T-cell (primary cell): ENCODE measurements at regions not wholly inside any gene's neighbourhood (a gene's known extent, or its start where the extent isn't known, plus 50 kb on each side); places are given as distances from the start of the nearest gene placed in this dataset.

Experiments
- ATAC-seq, 4 experiments: fragments of 200-7000 bp in 3 of 4; fragments of 150-1000 bp in 1 of 4; cut with Tn5 transposase; replicated peaks in 1 of 4; 1 replicate in 3 of 4; 2 replicates in 1 of 4; pipeline ENCODE4 v1.10.0; 2021; ENCODE audit warnings: moderate library complexity in 3 of 4, mild to moderate bottlenecking in 2 of 4, moderate number of reproducible peaks in 1 of 4
- CTCF ChIA-PET, 2 donors: fragments of 300-600 bp; sonication (Branson Sonifier 250); formaldehyde crosslinking; loops; one replicate each; lab custom pipeline; 2022; ENCODE audit warnings: antibody characterized with exemption in 2 of 2; lab: Charles Lee
- POLR2A ChIA-PET, 2 donors: fragments of 300-600 bp; sonication (Branson Sonifier 250); formaldehyde crosslinking; loops; one replicate each; lab custom pipeline; 2022; ENCODE audit warnings: antibody characterized with exemption in 2 of 2; lab: Charles Lee
- DNase-seq, 35 experiments: peaks; one replicate each; pipeline versions ENCODE4 v3.0.0 to v3.0.0-alpha.2; 2013 to 2023
- H3K27ac ChIP-seq: one replicate; pipeline ENCODE4 v1.5.1; 2013; ENCODE audit warnings: low read length
- H3K27me3 ChIP-seq, 2 experiments: replicated peaks in 1 of 2; 1 replicate in 1 of 2; 2 replicates in 1 of 2; pipeline versions ENCODE4 v1.6.1 to v1.7.0; 2013; ENCODE audit warnings: low read length in 1 of 2, mixed read lengths in 1 of 2; ENCODE audit not compliant: control insufficient read depth in 2 of 2, insufficient read depth in 2 of 2; ENCODE audit errors: extremely low read depth in 1 of 2
- H3K36me3 ChIP-seq, 2 donors: 1 replicate in 1 of 2; 2 replicates in 1 of 2; pipeline versions ENCODE4 v1.6.1 to v1.7.0; 2013; ENCODE audit warnings: low read length in 1 of 2; ENCODE audit not compliant: control insufficient read depth in 2 of 2, insufficient read depth in 1 of 2; ENCODE audit errors: extremely low read depth in 1 of 2
- H3K4me1 ChIP-seq, 2 experiments: 1 replicate in 1 of 2; 2 replicates in 1 of 2; pipeline versions ENCODE4 v1.6.1 to v1.7.0; 2013; ENCODE audit warnings: low read length in 2 of 2, mixed read lengths in 1 of 2; ENCODE audit not compliant: insufficient read depth in 2 of 2, control insufficient read depth in 1 of 2; ENCODE audit errors: extremely low read depth in 1 of 2
- H3K4me3 ChIP-seq, 2 donors: 1 replicate in 1 of 2; 2 replicates in 1 of 2; pipeline versions ENCODE4 v1.5.1 to v1.7.0; 2013; ENCODE audit warnings: mild to moderate bottlenecking in 2 of 2, low read length in 1 of 2, moderate library complexity in 1 of 2; ENCODE audit not compliant: control insufficient read depth in 1 of 2; ENCODE audit errors: extremely low read depth in 1 of 2
- H3K9me3 ChIP-seq: 2 replicates; pipeline ENCODE4 v1.7.0; 2013
- H3K27ac Mint-ChIP-seq, 2 donors: one replicate each; pipeline ENCODE4 v1.8.0; 2020 to 2021; ENCODE audit warnings: mild to moderate bottlenecking in 2 of 2, mixed read lengths in 2 of 2
- H3K27me3 Mint-ChIP-seq, 2 donors: one replicate each; pipeline ENCODE4 v1.8.0; 2021 to 2022; ENCODE audit warnings: mixed read lengths in 2 of 2
- H3K36me3 Mint-ChIP-seq: one replicate; pipeline ENCODE4 v1.8.0; 2021; ENCODE audit warnings: mixed read lengths
- H3K4me1 Mint-ChIP-seq, 3 donors: one replicate each; pipeline ENCODE4 v1.8.0; 2020 to 2022; ENCODE audit warnings: mixed read lengths in 3 of 3, mild to moderate bottlenecking in 1 of 3
- H3K4me3 Mint-ChIP-seq, 3 donors: one replicate each; pipeline ENCODE4 v1.8.0; 2020 to 2022; ENCODE audit warnings: mild to moderate bottlenecking in 3 of 3, mixed read lengths in 3 of 3, moderate library complexity in 3 of 3
- H3K9me3 Mint-ChIP-seq, 3 donors: one replicate each; pipeline ENCODE4 v1.8.0; 2020 to 2022; ENCODE audit warnings: mixed read lengths in 3 of 3
- WGBS: methylation state at CpG from one replicate; pipeline ENCODE4 v1.1.5; 2013; ENCODE audit warnings: missing lambda C conversion rate; ENCODE audit not compliant: insufficient coverage; 5-methylcytosine and 5-hydroxymethylcytosine counted together

DNA sequence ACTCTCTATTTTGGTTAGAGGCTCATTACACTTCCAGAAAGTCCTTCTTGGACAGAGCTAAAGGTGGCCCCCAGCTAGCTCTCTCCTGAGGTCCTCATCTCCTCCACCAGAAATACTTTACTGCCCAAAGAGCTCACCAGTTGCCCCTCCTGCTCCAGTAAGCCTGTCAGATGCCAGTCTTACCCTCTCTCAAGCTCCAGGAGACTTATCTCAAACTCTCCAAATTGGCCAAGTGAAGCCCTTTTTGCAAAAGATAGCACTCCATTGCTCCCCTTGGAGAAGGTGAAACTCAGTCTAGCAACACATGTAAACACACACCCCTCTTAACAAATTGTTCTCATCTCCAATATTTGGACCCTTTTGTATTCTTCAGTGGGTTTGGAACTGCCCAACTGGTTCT is 128.5 kb downstream of the ZNF330 start:
- no peaks in the 10 kb centered on the region for H3K9me3 Mint-ChIP-seq
- no peaks in the 10 kb centered on the region for H3K36me3 ChIP-seq
- H3K4me3 ChIP-seq = no peak overlapping the region
- no peaks in the 10 kb centered on the region for H3K4me1 ChIP-seq
- no peaks in the 10 kb centered on the region for H3K27me3 ChIP-seq
- no peak for DNase-seq
- ChIA-PET CTCF (no interaction called here), POLR2A (no interaction called here)
- no peaks in the 10 kb centered on the region for H3K36me3 Mint-ChIP-seq
- peaks cover 0 to 3% of the 10 kb centered on the region in 2 donors for H3K27me3 Mint-ChIP-seq
- H3K4me3 Mint-ChIP-seq = no peak overlapping the region
- H3K27ac Mint-ChIP-seq = no peak overlapping the region
- no peak for ATAC-seq
- no peak overlapping the region for H3K27ac ChIP-seq
- peaks cover 0 to 7% (median 0%) of the 10 kb centered on the region in 3 donors for H3K4me1 Mint-ChIP-seq
- H3K9me3 ChIP-seq = no peaks in the 10 kb centered on the region

DNA sequence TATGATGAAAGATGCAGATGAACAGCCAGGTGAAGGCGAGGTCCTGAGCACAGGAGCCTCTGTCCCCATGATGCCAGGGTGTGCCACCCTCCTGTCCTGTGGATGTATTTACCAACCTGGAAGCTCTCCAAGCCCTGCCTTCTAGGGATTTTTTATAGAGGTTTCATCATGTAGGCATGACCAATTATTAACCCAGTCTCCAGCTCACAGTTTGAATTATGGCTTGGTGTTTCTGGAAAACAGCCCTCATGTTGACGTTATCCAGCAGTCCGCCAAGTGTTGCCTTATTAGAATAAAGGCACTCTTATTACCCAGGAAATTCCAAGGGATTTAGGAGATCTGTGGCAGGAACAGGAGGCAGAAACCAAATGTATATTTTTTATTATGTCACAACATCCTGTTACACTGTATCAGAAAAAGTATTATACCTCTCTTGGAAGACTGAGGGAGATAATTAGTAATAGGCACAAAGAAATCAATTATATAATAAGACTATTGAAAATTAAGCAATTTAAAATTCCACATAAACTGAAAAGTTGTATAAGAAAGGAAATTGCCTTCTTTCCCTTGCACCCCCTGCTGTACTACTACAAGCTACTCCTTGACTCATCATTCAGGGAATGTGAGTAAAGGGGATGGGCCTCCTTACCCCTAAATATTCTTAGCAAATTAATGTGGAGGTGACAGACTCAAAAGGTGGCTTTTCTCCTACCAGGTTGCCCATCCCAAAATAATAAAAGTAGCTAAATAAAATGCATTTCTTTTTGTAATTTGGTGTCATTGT is 129.6 kb downstream of the ZNF330 start:
- H3K36me3 ChIP-seq = no peaks in the 10 kb centered on the region
- DNase-seq (no peak), ATAC-seq (no peak)
- CTCF ChIA-PET = no interaction called here
- no peak overlapping the region for H3K27ac Mint-ChIP-seq
- no peaks in the 10 kb centered on the region for H3K9me3 ChIP-seq
- no peaks in the 10 kb centered on the region for H3K27me3 ChIP-seq
- H3K4me3 ChIP-seq = no peak overlapping the region
- H3K36me3 Mint-ChIP-seq = no peaks in the 10 kb centered on the region
- H3K9me3 Mint-ChIP-seq = no peaks in the 10 kb centered on the region
- POLR2A ChIA-PET = no interaction called here
- peaks cover 0 to 3% of the 10 kb centered on the region in 2 donors for H3K27me3 Mint-ChIP-seq
- H3K4me3 Mint-ChIP-seq = no peak overlapping the region
- no peaks in the 10 kb centered on the region for H3K4me1 ChIP-seq
- peaks cover 0 to 7% (median 0%) of the 10 kb centered on the region in 3 donors for H3K4me1 Mint-ChIP-seq
- WGBS = no CpG with 5 or more reads among the region's 3 CpGs
- no peak overlapping the region for H3K27ac ChIP-seq

DNA sequence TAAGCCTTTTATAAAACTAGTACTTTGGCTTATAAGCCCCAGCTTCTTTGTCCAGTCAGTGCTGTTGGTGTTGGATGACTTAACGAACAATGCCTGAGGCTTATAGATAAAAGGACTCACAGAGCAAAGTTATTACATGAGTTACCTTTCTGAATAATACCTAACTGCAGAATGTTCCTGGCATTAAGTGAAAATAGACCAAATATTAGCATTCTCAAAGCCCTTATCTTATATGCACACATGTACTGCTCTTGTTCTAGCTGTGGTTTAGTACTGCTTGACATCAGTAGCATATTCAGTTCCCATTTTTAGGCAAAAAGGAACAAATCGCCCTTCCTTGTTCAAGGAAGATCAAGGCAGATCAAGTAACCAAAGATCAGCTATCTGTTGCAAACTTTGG is 131.6 kb downstream of the ZNF330 start:
- POLR2A ChIA-PET = interaction anchor here in 1 of 2 donors (0.6 kb wide), 1 partner anchor 34 kb away, joined by 3 read pairs; no protein-coding TSS in a partner anchor
- no peak for ATAC-seq
- no peak overlapping the region for H3K4me3 Mint-ChIP-seq
- Histone ChIP-seq H3K27me3 (no peaks in the 10 kb centered on the region), H3K4me3 (no peak overlapping the region), H3K9me3 (no peaks in the 10 kb centered on the region), H3K36me3 (no peaks in the 10 kb centered on the region), H3K4me1 (no peaks in the 10 kb centered on the region), H3K27ac (no peak overlapping the region)
- DNase-seq = no peak
- H3K27ac Mint-ChIP-seq = no peak overlapping the region
- no peaks in the 10 kb centered on the region for H3K9me3 Mint-ChIP-seq
- CTCF ChIA-PET = no interaction called here
- H3K27me3 Mint-ChIP-seq = peaks cover 0 to 3% of the 10 kb centered on the region in 2 donors
- no peaks in the 10 kb centered on the region for H3K36me3 Mint-ChIP-seq
- peaks cover 0 to 7% (median 0%) of the 10 kb centered on the region in 3 donors for H3K4me1 Mint-ChIP-seq
- WGBS = 40% methylated on average over 1 of the region's 2 CpGs

DNA sequence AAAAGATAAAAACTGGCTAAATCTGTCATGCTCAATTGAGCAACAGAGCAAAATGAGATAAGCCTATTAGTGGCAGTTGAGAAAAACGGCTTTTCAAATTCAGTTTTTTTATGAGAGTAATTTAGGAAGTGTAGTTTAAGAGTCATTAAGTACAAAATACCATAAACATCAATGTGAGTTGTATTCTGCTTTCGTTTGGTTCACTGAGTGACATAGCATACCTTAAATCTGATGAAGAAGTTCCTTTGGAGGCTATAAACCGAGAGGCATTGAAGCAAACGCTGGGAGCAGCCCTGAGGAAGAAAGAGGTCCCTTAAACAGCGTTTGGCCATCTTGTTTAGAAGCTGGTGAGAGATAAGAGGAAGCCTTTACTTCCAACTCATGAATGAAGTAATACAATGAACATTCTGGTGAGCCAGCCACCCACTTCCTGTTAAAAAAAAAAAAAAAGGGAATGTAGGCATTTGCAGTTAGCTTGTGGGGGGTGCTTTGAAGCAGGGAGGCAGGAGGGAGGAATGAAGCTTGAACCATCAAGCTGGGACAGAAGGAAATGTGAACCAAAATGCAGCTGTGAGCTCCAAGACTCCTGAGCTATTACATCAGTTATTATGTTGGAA is 132.3 kb downstream of the ZNF330 start:
- peaks cover 0 to 3% of the 10 kb centered on the region in 2 donors for H3K27me3 Mint-ChIP-seq
- WGBS = 17% methylated on average over 2 of the region's 5 CpGs

DNA sequence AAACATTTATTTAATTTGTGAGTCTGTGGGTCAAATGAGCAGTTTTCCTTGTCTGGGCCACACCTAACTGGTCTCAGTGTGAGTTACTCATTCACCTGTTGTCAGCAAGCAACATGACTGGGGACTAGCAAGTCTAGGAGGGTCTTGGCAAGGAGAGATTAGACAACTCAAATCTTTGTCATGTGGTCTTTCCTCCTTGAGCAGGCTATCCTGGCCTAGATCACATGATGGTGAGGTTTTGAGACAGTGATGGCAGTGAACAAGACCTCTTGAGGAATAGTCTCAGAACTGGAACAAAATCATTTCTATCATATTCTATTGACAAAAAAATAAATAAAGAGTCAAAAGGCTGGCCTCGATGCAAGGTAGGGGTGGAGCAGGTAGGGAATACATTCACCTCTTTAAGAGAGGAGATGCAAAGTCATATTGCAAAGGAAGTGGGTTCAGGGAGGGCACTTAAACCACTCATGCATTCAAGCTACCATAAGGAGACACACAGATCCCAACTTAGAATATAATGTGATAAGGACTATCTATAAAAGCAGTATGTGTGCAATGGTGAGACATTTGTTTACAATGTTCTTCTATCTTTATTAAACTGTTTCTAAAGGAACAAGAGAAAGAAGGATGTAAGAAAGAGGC is 135.7 kb downstream of the ZNF330 start:
- H3K9me3 ChIP-seq = no peaks in the 10 kb centered on the region
- H3K27ac Mint-ChIP-seq = no peak overlapping the region
- POLR2A ChIA-PET = no interaction called here
- no peaks in the 10 kb centered on the region for H3K36me3 Mint-ChIP-seq
- peaks cover 0 to 4% (median 3%) of the 10 kb centered on the region in 3 donors for H3K9me3 Mint-ChIP-seq
- peaks cover 0 to 7% (median 0%) of the 10 kb centered on the region in 3 donors for H3K4me1 Mint-ChIP-seq
- CTCF ChIA-PET = no interaction called here
- no peak overlapping the region for H3K4me3 ChIP-seq
- no peak for DNase-seq
- H3K27ac ChIP-seq = no peak overlapping the region
- no peak for ATAC-seq
- H3K4me3 Mint-ChIP-seq = no peak overlapping the region
- no peaks in the 10 kb centered on the region for H3K36me3 ChIP-seq
- H3K27me3 ChIP-seq = no peaks in the 10 kb centered on the region
- no peaks in the 10 kb centered on the region for H3K4me1 ChIP-seq
- H3K27me3 Mint-ChIP-seq = peaks cover 4 to 7% of the 10 kb centered on the region in 2 donors
- no CpG with 5 or more reads among the region's 1 CpG for WGBS

More for the DNA sequence above, 132.3 kb downstream of the ZNF330 start:
- Histone ChIP-seq H3K4me3 (no peak overlapping the region), H3K36me3 (no peaks in the 10 kb centered on the region), H3K27ac (no peak overlapping the region), H3K9me3 (no peaks in the 10 kb centered on the region), H3K4me1 (no peaks in the 10 kb centered on the region), H3K27me3 (no peaks in the 10 kb centered on the region)
- peaks cover 0 to 7% (median 0%) of the 10 kb centered on the region in 3 donors for H3K4me1 Mint-ChIP-seq
- POLR2A ChIA-PET = no interaction called here
- CTCF ChIA-PET = no interaction called here
- ATAC-seq = no peak
- H3K4me3 Mint-ChIP-seq = no peak overlapping the region
- DNase-seq = no peak
- no peak overlapping the region for H3K27ac Mint-ChIP-seq
- no peaks in the 10 kb centered on the region for H3K36me3 Mint-ChIP-seq
- no peaks in the 10 kb centered on the region for H3K9me3 Mint-ChIP-seq

DNA sequence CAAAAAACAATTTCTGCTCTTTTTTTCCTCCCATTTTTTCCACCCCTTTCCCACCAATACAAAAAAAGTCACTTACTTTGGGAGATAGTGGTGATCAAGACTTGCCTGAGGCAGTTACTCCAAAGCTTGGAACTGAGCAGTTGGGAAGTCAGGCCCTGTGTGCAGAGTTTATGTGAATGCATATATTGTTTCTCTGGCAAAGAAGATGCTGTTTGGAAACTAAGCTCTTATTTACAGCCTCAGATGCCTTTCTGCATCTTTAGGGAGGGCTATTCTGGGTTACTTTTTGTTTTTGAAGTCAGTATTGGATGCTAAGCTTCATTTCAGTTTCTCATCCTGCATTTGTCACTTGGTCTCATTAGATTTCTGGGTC is 136.3 kb downstream of the ZNF330 start:
- H3K36me3 ChIP-seq = no peaks in the 10 kb centered on the region
- no peak for ATAC-seq
- H3K9me3 ChIP-seq = no peaks in the 10 kb centered on the region
- H3K27me3 ChIP-seq = no peaks in the 10 kb centered on the region
- Mint-ChIP-seq H3K27me3 (peaks cover 4 to 7% of the 10 kb centered on the region in 2 donors), H3K4me1 (peaks cover 0 to 7% (median 0%) of the 10 kb centered on the region in 3 donors), H3K36me3 (no peaks in the 10 kb centered on the region), H3K9me3 (peaks cover 0 to 8% (median 6%) of the 10 kb centered on the region in 3 donors), H3K4me3 (no peak overlapping the region), H3K27ac (no peak overlapping the region)
- no peak for DNase-seq
- no peak overlapping the region for H3K4me3 ChIP-seq
- POLR2A ChIA-PET = no interaction called here
- no peak overlapping the region for H3K27ac ChIP-seq
- no peaks in the 10 kb centered on the region for H3K4me1 ChIP-seq
- CTCF ChIA-PET = no interaction called here
